ENCODE measurements at regions not wholly inside any gene's neighbourhood (a gene's known extent, or its start where the extent isn't known, plus 50 kb on each side); places are given as distances from the start of the nearest gene placed in this dataset.

DNA sequence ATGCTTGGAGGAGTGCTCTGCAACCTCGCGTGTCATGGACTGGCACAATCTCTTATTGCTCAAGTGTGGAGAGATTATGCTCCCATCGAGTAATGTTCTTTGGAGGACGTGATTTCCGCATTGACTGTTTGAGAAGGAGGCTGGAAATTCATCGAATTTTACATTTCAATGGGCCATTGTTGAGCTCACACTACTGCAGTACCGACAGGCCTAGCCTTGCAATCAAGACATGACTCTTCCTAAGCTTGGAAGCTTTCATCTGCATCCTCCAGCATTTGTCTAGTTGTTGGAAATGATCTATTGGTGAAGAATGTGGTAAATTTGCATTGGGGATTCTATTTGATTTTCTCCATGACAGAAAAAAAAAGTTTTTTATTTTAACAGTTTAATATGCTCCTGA lies 156.8 kb downstream of the FZD1 start:
- no peak for TF ChIP-seq POLR2AphosphoS5 (IDR thresholded peaks at IDR 0.05)
- TF ChIP-seq CTCF (IDR thresholded peaks at IDR 0.05), result no peak
- no peak for TF ChIP-seq EP300 (IDR thresholded peaks at IDR 0.05)
- TF ChIP-seq POLR2A (IDR thresholded peaks at IDR 0.05), result no peak

Data from stomach (tissue), 4 donors.